D721Med (cell line): ENCODE measurements at regions not wholly inside any gene's neighbourhood (a gene's known extent, or its start where the extent isn't known, plus 50 kb on each side); places are given as distances from the start of the nearest gene placed in this dataset.

ENCODE experiments used
- DNase-seq: peaks from one replicate; pipeline ENCODE4 v3.0.0; 2011; ENCODE audit warnings: low spot score; ENCODE audit not compliant: insufficient read length
- FAIRE-seq: peaks from 2 replicates; lab custom pipeline; 2011; peaks lifted over from hg19 to GRCh38; lab: Jason Lieb, UNC
- CTCF ChIP-seq: IDR thresholded peaks from 2 replicates; pipeline ENCODE4 v1.5.1; 2012; ENCODE audit warnings: mild to moderate bottlenecking, control low read depth; ENCODE audit not compliant: insufficient read depth; ENCODE audit errors: missing control alignments

- no peak for TF ChIP-seq CTCF
- no peak for FAIRE-seq
- no peak for DNase-seq
These were observed 172.8 kb upstream of the CXCL12 start for GRCh38 chr10:44557596-44558191.

- DNase-seq, result no peak
- no peak for TF ChIP-seq CTCF
- no peak for FAIRE-seq
These were observed 173.6 kb upstream of the CXCL12 start for GRCh38 chr10:44558521-44558920.

GRCh38 chr10:44564361-44564760, 179.5 kb upstream of the CXCL12 start:
- no peak for TF ChIP-seq CTCF
- DNase-seq (no peak), FAIRE-seq (no peak)

GRCh38 chr10:44564790-44565189, 179.9 kb upstream of the CXCL12 start:
- FAIRE-seq (no peak), DNase-seq (no peak)
- no peak for TF ChIP-seq CTCF

GRCh38 chr10:44566786-44567185, 181.9 kb upstream of the CXCL12 start:
- FAIRE-seq, result no peak
- TF ChIP-seq CTCF, result no peak
- no peak for DNase-seq

GRCh38 chr10:44567471-44567870, 182.6 kb upstream of the CXCL12 start:
- FAIRE-seq, result no peak
- no peak for DNase-seq

More at GRCh38 chr10:44567471-44567870, 182.6 kb upstream of the CXCL12 start:
- no peak for TF ChIP-seq CTCF
